Karpas-422 (cell line): ENCODE measurements at regions not wholly inside any gene's neighbourhood (a gene's known extent, or its start where the extent isn't known, plus 50 kb on each side); places are given as distances from the start of the nearest gene placed in this dataset. TPM values are rescaled to one million over a fixed set of nuclear protein-coding genes. Genes with fewer than 3 reads are reported as not detected.

Source experiments
- DNase-seq: peaks from one replicate; pipeline ENCODE4 v3.0.0-alpha.2; 2015
- H2AFZ ChIP-seq: fragments of 200-600 bp; sonication (generic); 2 replicates; pipeline ENCODE4 v1.6.1; 2014; ENCODE audit warnings: antibody characterized with exemption, low read length, mixed read lengths
- H3K27ac ChIP-seq: fragments of 200-600 bp; sonication (generic); 2 replicates; pipeline ENCODE4 v1.5.1; 2014; ENCODE audit warnings: mild to moderate bottlenecking, low read length, moderate library complexity
- H3K27me3 ChIP-seq: fragments of 200-600 bp; sonication (generic); 2 replicates; pipeline ENCODE4 v1.6.1; 2014; ENCODE audit warnings: low read length, mixed read lengths
- H3K36me3 ChIP-seq: fragments of 200-600 bp; sonication (generic); 2 replicates; pipeline ENCODE4 v1.6.1; 2014; ENCODE audit warnings: low read length, mixed read lengths; ENCODE audit not compliant: insufficient read depth
- H3K4me1 ChIP-seq: fragments of 200-600 bp; sonication (generic); 2 replicates; pipeline ENCODE4 v1.6.1; 2014; ENCODE audit warnings: mild to moderate bottlenecking, low read length, mixed read lengths
- H3K4me2 ChIP-seq: fragments of 200-600 bp; sonication (generic); 2 replicates; pipeline ENCODE4 v1.6.1; 2014; ENCODE audit warnings: low read length, low read depth, mild to moderate bottlenecking; ENCODE audit not compliant: poor library complexity, severe bottlenecking
- H3K4me3 ChIP-seq: fragments of 200-600 bp; sonication (generic); 2 replicates; pipeline ENCODE4 v1.5.1; 2014; ENCODE audit warnings: mild to moderate bottlenecking, antibody characterized with exemption, low read length, mixed read lengths
- H3K79me2 ChIP-seq: fragments of 200-600 bp; sonication (generic); 2 replicates; pipeline ENCODE4 v1.6.1; 2014; ENCODE audit warnings: mild to moderate bottlenecking, low read length, mixed read lengths
- H3K9ac ChIP-seq: fragments of 200-600 bp; sonication (generic); 2 replicates; pipeline ENCODE4 v1.6.0; 2014; ENCODE audit warnings: low read length
- H3K9me2 ChIP-seq: fragments of 200-600 bp; sonication (generic), shearing (Covaris generic); replicated peaks from 2 replicates; pipeline ENCODE4 v1.6.0; 2014; ENCODE audit warnings: mild to moderate bottlenecking, low read length, moderate library complexity; ENCODE audit not compliant: insufficient read depth
- H3K9me3 ChIP-seq: fragments of 300-700, 200-600 bp; sonication (generic); 2 replicates; pipeline ENCODE4 v1.6.1; 2014; ENCODE audit warnings: low read length, mixed read lengths
- H4K20me1 ChIP-seq: fragments of 200-600 bp; sonication (generic); 2 replicates; pipeline ENCODE4 v1.6.1; 2014; ENCODE audit warnings: mild to moderate bottlenecking, antibody characterized with exemption, low read length, low read depth; ENCODE audit not compliant: insufficient read depth
- small RNA-seq: library from RNA; depleted of rRNA; stranded (forward); fragments of <200 nt; gene quantifications from one replicate; pipeline ENCODE3, GENCODE V24; 2014

GRCh38 chr18:67581178-67581577, 64.7 kb upstream of the DSEL start:
- Histone ChIP-seq H4K20me1 (no peaks in the 10 kb centered on the region), H3K4me1 (peaks cover 11% of the 10 kb centered on the region), H3K4me2 (no peak overlapping the region), H3K27ac (no peak overlapping the region), H3K79me2 (no peaks in the 10 kb centered on the region), H3K9me2 (no peaks in the 10 kb centered on the region), H3K27me3 (no peaks in the 10 kb centered on the region), H3K36me3 (no peaks in the 10 kb centered on the region), H2AFZ (no peak overlapping the region), H3K9ac (no peak overlapping the region), H3K9me3 (peaks cover 21% of the 10 kb centered on the region), H3K4me3 (no peak overlapping the region)
- no peak for DNase-seq

DNA sequence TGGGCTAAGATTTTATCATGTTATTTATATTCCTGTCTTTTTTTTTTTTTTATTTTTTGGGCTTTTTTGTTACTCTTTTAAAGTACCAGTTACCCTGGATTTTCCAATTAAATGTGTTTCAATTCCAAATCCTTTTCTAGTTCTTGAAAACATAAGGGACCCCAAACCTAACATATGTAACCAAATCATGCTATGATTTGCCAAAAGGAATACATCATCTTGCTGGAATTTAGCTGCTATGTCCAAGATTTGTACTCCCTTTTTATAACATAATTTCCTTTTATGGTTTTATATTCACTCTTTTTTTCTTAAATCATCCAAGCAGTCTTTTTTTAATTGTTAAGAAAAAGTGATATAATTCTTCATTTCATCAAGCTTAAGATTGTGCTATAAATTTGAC, 60.9 kb upstream of the DSEL start:
- no peak overlapping the region for H3K4me3 ChIP-seq
- no peak overlapping the region for H3K27ac ChIP-seq
- no peaks in the 10 kb centered on the region for H4K20me1 ChIP-seq
- DNase-seq = no peak
- no peaks in the 10 kb centered on the region for H3K79me2 ChIP-seq
- H3K4me1 ChIP-seq = peaks cover 31% of the 10 kb centered on the region
- no peak overlapping the region for H3K9ac ChIP-seq
- no peak overlapping the region for H2AFZ ChIP-seq
- peaks cover 14% of the 10 kb centered on the region for H3K9me3 ChIP-seq
- H3K27me3 ChIP-seq = no peaks in the 10 kb centered on the region
- no peaks in the 10 kb centered on the region for H3K9me2 ChIP-seq
- no peak overlapping the region for H3K4me2 ChIP-seq
- no peaks in the 10 kb centered on the region for H3K36me3 ChIP-seq

GRCh38 chr18:67574749-67575148, 58.2 kb upstream of the DSEL start:
- Histone ChIP-seq H3K9me3 (peaks cover 17% of the 10 kb centered on the region), H3K36me3 (no peaks in the 10 kb centered on the region), H3K4me3 (no peak overlapping the region), H3K27me3 (no peaks in the 10 kb centered on the region), H3K4me2 (peak overlapping the region; percentile 50), H2AFZ (peak overlapping the region; percentile 56; the same call in 1 of the 2 replicates), H4K20me1 (no peaks in the 10 kb centered on the region), H3K9ac (no peak overlapping the region), H3K9me2 (no peaks in the 10 kb centered on the region), H3K4me1 (peaks cover 31% of the 10 kb centered on the region), H3K79me2 (no peaks in the 10 kb centered on the region), H3K27ac (peak overlapping the region; percentile 57)
- no peak for DNase-seq

DNA sequence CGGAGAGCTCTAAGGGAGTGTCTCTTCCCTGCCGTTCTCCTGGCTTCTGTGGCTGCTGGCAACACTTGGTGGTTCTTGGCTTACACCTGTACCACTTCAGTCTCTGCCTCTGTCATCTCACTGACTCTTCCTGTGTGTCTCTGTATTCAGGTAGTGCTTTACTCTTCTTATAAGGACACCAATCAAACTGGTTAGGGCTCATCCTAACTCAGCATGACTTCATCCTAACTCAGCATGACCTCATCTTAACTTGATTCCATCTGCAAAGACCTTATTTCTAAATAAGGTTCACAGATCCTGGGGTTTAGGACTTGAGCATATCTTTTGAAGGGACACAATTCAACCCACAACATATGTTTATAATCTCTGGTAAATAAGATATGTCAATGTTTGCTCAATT, 51.6 kb upstream of the DSEL start:
- Histone ChIP-seq H3K79me2 (no peaks in the 10 kb centered on the region), H3K9me3 (peaks cover 11% of the 10 kb centered on the region), H2AFZ (no peak overlapping the region), H3K9me2 (no peaks in the 10 kb centered on the region), H4K20me1 (no peaks in the 10 kb centered on the region), H3K9ac (no peak overlapping the region), H3K27me3 (no peaks in the 10 kb centered on the region), H3K36me3 (no peaks in the 10 kb centered on the region), H3K27ac (no peak overlapping the region), H3K4me2 (no peak overlapping the region), H3K4me3 (no peak overlapping the region), H3K4me1 (no peaks in the 10 kb centered on the region)
- DNase-seq = no peak

Small RNAs in the stretch of these regions (small RNA-seq; reads per million reads assigned to genes)
- gene AC067819.1 = not detected
